GM21526 (cell line): ENCODE measurements at regions not wholly inside any gene's neighbourhood (a gene's known extent, or its start where the extent isn't known, plus 50 kb on each side); places are given as distances from the start of the nearest gene placed in this dataset.

Experiments
- ATAC-seq: cut with Tn5 transposase; IDR thresholded peaks from one replicate; pipeline ENCODE4 v1.9.1; 2021; ENCODE audit warnings: moderate library complexity; ENCODE audit not compliant: unreplicated experiment, low FRiP score

GRCh38 chr3:29203851-29204250 is 77.0 kb upstream of the RBMS3 start:
- ATAC-seq: no peak

- ATAC-seq: no peak
Measured at GRCh38 chr3:29207427-29207826, 73.4 kb upstream of the RBMS3 start.

- ATAC-seq: no peak
Measured at GRCh38 chr3:29212789-29213433, 68.0 kb upstream of the RBMS3 start.

- no peak for ATAC-seq
Measured at GRCh38 chr3:29214009-29214658, 66.7 kb upstream of the RBMS3 start.

GRCh38 chr3:29215948-29216347 is 64.9 kb upstream of the RBMS3 start:
- ATAC-seq: no peak

GRCh38 chr3:29226706-29227105 is 54.2 kb upstream of the RBMS3 start:
- ATAC-seq: no peak

GRCh38 chr3:29227307-29227706 is 53.6 kb upstream of the RBMS3 start:
- ATAC-seq: no peak
